MCF 10A (cell line): ENCODE measurements at regions not wholly inside any gene's neighbourhood (a gene's known extent, or its start where the extent isn't known, plus 50 kb on each side); places are given as distances from the start of the nearest gene placed in this dataset.

Source experiments
- BruUV-seq: library from RNA; stranded (reverse); fragments of 400-500 nt; replicated peaks from 2 replicates; lab custom pipeline; 2021; lab: Mats Ljungman, UMichigan
- CTCF ChIA-PET: fragments of 300-600 bp; sonication (Branson Sonifier 250); formaldehyde crosslinking; extraction: SDS; loops from one replicate; lab custom pipeline; 2021; ENCODE audit warnings: antibody characterized with exemption, inconsistent platforms; lab: Yijun Ruan, JAX
- POLR2A ChIA-PET: fragments of 300-600, 350-650 bp; sonication (Branson Sonifier 250); formaldehyde crosslinking; extraction: SDS; loops from one replicate; lab custom pipeline; 2020; ENCODE audit warnings: antibody characterized with exemption, inconsistent platforms; lab: Yijun Ruan, JAX
- DNase-seq: peaks from one replicate; pipeline ENCODE4 v3.0.0-alpha.2; 2018; ENCODE audit not compliant: unreplicated experiment
- H3K27ac Mint-ChIP-seq: one replicate; pipeline ENCODE4 v1.8.0; 2022; ENCODE audit warnings: mild to moderate bottlenecking, low read depth, mixed read lengths; ENCODE audit not compliant: unreplicated experiment
- H3K27me3 Mint-ChIP-seq: one replicate; pipeline ENCODE4 v1.8.0; 2022; ENCODE audit warnings: mixed read lengths; ENCODE audit not compliant: insufficient read depth, unreplicated experiment
- H3K36me3 Mint-ChIP-seq: one replicate; pipeline ENCODE4 v1.8.0; 2022; ENCODE audit warnings: mild to moderate bottlenecking, moderate library complexity, mixed read lengths; ENCODE audit not compliant: insufficient read depth, unreplicated experiment
- H3K4me1 Mint-ChIP-seq: one replicate; pipeline ENCODE4 v1.8.0; 2022; ENCODE audit warnings: mixed read lengths; ENCODE audit not compliant: insufficient read depth, unreplicated experiment
- H3K4me3 Mint-ChIP-seq: one replicate; pipeline ENCODE4 v1.8.0; 2022; ENCODE audit warnings: mild to moderate bottlenecking, moderate library complexity, mixed read lengths; ENCODE audit not compliant: unreplicated experiment
- H3K9me3 Mint-ChIP-seq: one replicate; pipeline ENCODE4 v1.8.0; 2022; ENCODE audit warnings: mixed read lengths; ENCODE audit not compliant: unreplicated experiment
- CTCF ChIP-seq: fragments of 200-600 bp; IDR thresholded peaks from one replicate; pipeline ENCODE4 v1.8.0; 2022; ENCODE audit warnings: antibody characterized with exemption, mild to moderate bottlenecking; ENCODE audit not compliant: unreplicated experiment
- intact Hi-C: fragments of 100-400 bp; cut with micrococcal nuclease; formaldehyde crosslinking; loops from 2 replicates; pipeline ENCODE4 v1.14.1; 2022

- POLR2A ChIA-PET, result interaction anchor here (1.0 kb wide), 1 partner anchor 8 kb away, joined by 3 read pairs; no protein-coding TSS in a partner anchor
- no peak for TF ChIP-seq CTCF
- no TSS peak for BruUV-seq
- intact Hi-C loops, result no loop called here
- Mint-ChIP-seq H3K27ac (no peak overlapping the region), H3K9me3 (no peaks in the 10 kb centered on the region), H3K4me1 (peaks cover 12% of the 10 kb centered on the region), H3K4me3 (no peak overlapping the region), H3K36me3 (no peaks in the 10 kb centered on the region), H3K27me3 (peaks cover 12% of the 10 kb centered on the region)
- peak; percentile 87 for DNase-seq
- CTCF ChIA-PET, result interaction anchor here (0.7 to 1.6 kb wide), 2 partner anchors 179 to 517 kb away, joined by 4 read pairs; no protein-coding TSS in a partner anchor
These were observed 94.4 kb upstream of the GREM2 start for GRCh38 chr1:240706150-240706935.

- Mint-ChIP-seq H3K27me3 (peaks cover 12% of the 10 kb centered on the region), H3K9me3 (no peaks in the 10 kb centered on the region)
- TF ChIP-seq CTCF, result no peak
These were observed 93.6 kb upstream of the GREM2 start for GRCh38 chr1:240705579-240705978.

GRCh38 chr1:240701412-240701811 lies 89.5 kb upstream of the GREM2 start:
- intact Hi-C loops, result no loop called here
- no TSS peak for BruUV-seq
- Mint-ChIP-seq H3K27ac (no peak overlapping the region), H3K36me3 (no peaks in the 10 kb centered on the region), H3K9me3 (no peaks in the 10 kb centered on the region), H3K4me3 (no peak overlapping the region), H3K4me1 (peaks cover 11% of the 10 kb centered on the region), H3K27me3 (no peaks in the 10 kb centered on the region)
- DNase-seq, result peak; percentile 78
- no peak for TF ChIP-seq CTCF
- CTCF ChIA-PET, result interaction anchor here (0.6 to 1.7 kb wide), 3 partner anchors 10 to 186 kb away, joined by 3 to 6 read pairs (median 5); no protein-coding TSS in a partner anchor
- POLR2A ChIA-PET, result no interaction called here

More at GRCh38 chr1:240705579-240705978, 93.6 kb upstream of the GREM2 start:
- peak; percentile 59 for DNase-seq
- POLR2A ChIA-PET, result interaction anchor here (0.6 kb wide), 1 partner anchor 609 kb away, joined by 3 read pairs; no protein-coding TSS in a partner anchor
- Mint-ChIP-seq H3K36me3 (no peaks in the 10 kb centered on the region), H3K4me1 (peaks cover 12% of the 10 kb centered on the region), H3K27ac (no peak overlapping the region), H3K4me3 (no peak overlapping the region)
- no TSS peak for BruUV-seq
- intact Hi-C loops, result no loop called here
- CTCF ChIA-PET, result interaction anchor here (1.6 kb wide), 1 partner anchor 517 kb away, joined by 4 read pairs; no protein-coding TSS in a partner anchor

GRCh38 chr1:240695416-240695815 lies 83.5 kb upstream of the GREM2 start:
- BruUV-seq, result no TSS peak
- CTCF ChIA-PET, result interaction anchor here (0.6 to 1.9 kb wide), 2 partner anchors 295 to 506 kb away, joined by 3 to 11 read pairs; no protein-coding TSS in a partner anchor
- H3K27me3 Mint-ChIP-seq, result no peaks in the 10 kb centered on the region

More at GRCh38 chr1:240695416-240695815, 83.5 kb upstream of the GREM2 start:
- intact Hi-C loops, result no loop called here
- Mint-ChIP-seq H3K4me1 (no peaks in the 10 kb centered on the region), H3K36me3 (no peaks in the 10 kb centered on the region), H3K27ac (no peak overlapping the region), H3K9me3 (no peaks in the 10 kb centered on the region), H3K4me3 (no peak overlapping the region)
- no peak for DNase-seq
- POLR2A ChIA-PET, result no interaction called here
- TF ChIP-seq CTCF, result no peak
